Astrocyte of the cerebellum (primary cell): ENCODE measurements at regions not wholly inside any gene's neighbourhood (a gene's known extent, or its start where the extent isn't known, plus 50 kb on each side); places are given as distances from the start of the nearest gene placed in this dataset.
"Not testable (repeated sequence)": the region's sequence is repeated elsewhere in the genome, so short reads cannot be mapped to it uniquely, and the experiment has no call there.

Source experiments
- DNase-seq: peaks from one replicate; pipeline ENCODE4 v3.0.0-alpha.2; 2011; ENCODE audit warnings: low read depth
- H3K4me3 ChIP-seq: 2 replicates; pipeline ENCODE4 v1.5.1; 2011; ENCODE audit warnings: mild to moderate bottlenecking, low read depth, low read length, moderate library complexity
- CTCF ChIP-seq: IDR thresholded peaks from 2 replicates; pipeline ENCODE4 v1.5.1; 2012; ENCODE audit warnings: low read length, low read depth, moderate library complexity, mild to moderate bottlenecking; ENCODE audit errors: missing control alignments
- in situ Hi-C: cut with HindIII; loops from 2 replicates; pipeline ENCODE4 v1.10.0; 2017; ENCODE audit warnings: low sequenced_read_pairs

GRCh38 chr14:45819107-45819506 lies 566.1 kb upstream of the MIS18BP1 start:
- TF ChIP-seq CTCF: no peak
- DNase-seq: no peak
- H3K4me3 ChIP-seq: no peak overlapping the region
- in situ Hi-C loops: no loop called here

GRCh38 chr14:45811155-45811554 lies 558.2 kb upstream of the MIS18BP1 start:
- H3K4me3 ChIP-seq: no peak overlapping the region
- TF ChIP-seq CTCF: no peak
- no peak for DNase-seq
- in situ Hi-C loops: no loop called here

GRCh38 chr14:45810152-45810872 lies 557.3 kb upstream of the MIS18BP1 start:
- peak; percentile 14 for TF ChIP-seq CTCF
- no peak for DNase-seq

GRCh38 chr14:45807178-45807899 lies 554.3 kb upstream of the MIS18BP1 start:
- H3K4me3 ChIP-seq: no peak overlapping the region
- no peak for DNase-seq
- in situ Hi-C loops: no loop called here
- TF ChIP-seq CTCF: no peak

More at GRCh38 chr14:45810152-45810872, 557.3 kb upstream of the MIS18BP1 start:
- H3K4me3 ChIP-seq: no peak overlapping the region
- in situ Hi-C loops: no loop called here

- in situ Hi-C loops: no loop called here
- no peak overlapping the region for H3K4me3 ChIP-seq
- TF ChIP-seq CTCF: no peak
- no peak for DNase-seq
Observed at GRCh38 chr14:45799511-45799910, 546.5 kb upstream of the MIS18BP1 start.

- in situ Hi-C loops: no loop called here
- DNase-seq: no peak
- no peak overlapping the region for H3K4me3 ChIP-seq
- TF ChIP-seq CTCF: no peak
Observed at GRCh38 chr14:45798659-45799058, 545.7 kb upstream of the MIS18BP1 start.

GRCh38 chr14:45796006-45796405 lies 543.0 kb upstream of the MIS18BP1 start:
- H3K4me3 ChIP-seq, in situ Hi-C loops, DNase-seq: not testable (repeated sequence)
